Left lung (tissue), 4 donors: ENCODE measurements at regions not wholly inside any gene's neighbourhood (a gene's known extent, or its start where the extent isn't known, plus 50 kb on each side); places are given as distances from the start of the nearest gene placed in this dataset.

Source experiments
- ATAC-seq: fragments of 200-7000 bp; cut with Tn5 transposase; one replicate; pipeline ENCODE4 v1.9.1; 2020; ENCODE audit warnings: moderate library complexity
- DNase-seq, 4 donors: peaks; one replicate each; pipeline ENCODE4 v3.0.0-alpha.2; 2013 to 2020
- H3K27ac ChIP-seq, 2 donors: fragments of 200-600 bp; sonication (generic) in 1 of 2; one replicate each; pipeline versions ENCODE4 v1.5.0 to v1.8.0; 2020 to 2021
- H3K27me3 ChIP-seq, 2 donors: fragments of 200-600 bp; sonication (generic) in 1 of 2; one replicate each; pipeline versions ENCODE4 v1.5.0 to v1.8.0; 2020 to 2021
- H3K36me3 ChIP-seq, 2 donors: fragments of 200-600 bp; sonication (generic) in 1 of 2; one replicate each; pipeline versions ENCODE4 v1.5.0 to v1.8.0; 2020 to 2021
- H3K4me1 ChIP-seq, 2 donors: fragments of 200-600 bp; one replicate each; pipeline ENCODE4 v1.8.0; 2021
- H3K4me3 ChIP-seq, 2 donors: fragments of 200-600 bp; sonication (generic) in 1 of 2; one replicate each; pipeline versions ENCODE4 v1.5.0 to v1.8.0; 2020 to 2021; ENCODE audit warnings: mild to moderate bottlenecking in 1 of 2
- H3K9me3 ChIP-seq, 2 donors: fragments of 200-600 bp; sonication (generic) in 1 of 2; one replicate each; pipeline versions ENCODE4 v1.5.0 to v1.8.0; 2020 to 2021
- CTCF ChIP-seq, 2 donors: fragments of 200-600 bp; sonication (generic) in 1 of 2; IDR thresholded peaks; one replicate each; pipeline versions ENCODE4 v1.5.0 to v1.8.0; 2021; ENCODE audit warnings: antibody characterized with exemption in 2 of 2
- intact Hi-C, 2 donors: fragments of 100-400 bp; cut with DNase I; formaldehyde crosslinking; loops; one replicate each; pipeline versions ENCODE4 v1.11.2 to v1.14.2; 2022
- donor health status: DM: no; HTN: yes; CAD: no.
- donor health status: DM: no; HTN: no; CAD: no.

GRCh38 chr3:181369637-181370036 lies 342.1 kb upstream of the SOX2 start:
- no peak for ATAC-seq
- H3K27ac ChIP-seq, result no peak overlapping the region
- intact Hi-C loops, result no loop called here
- no peak overlapping the region for H3K4me3 ChIP-seq
- no peaks in the 10 kb centered on the region for H3K4me1 ChIP-seq
- no peak for DNase-seq
- H3K9me3 ChIP-seq, result no peaks in the 10 kb centered on the region
- H3K36me3 ChIP-seq, result no peaks in the 10 kb centered on the region
- TF ChIP-seq CTCF (IDR thresholded peaks at IDR 0.05), result no peak
- no peaks in the 10 kb centered on the region for H3K27me3 ChIP-seq

- H3K4me3 ChIP-seq, result no peak overlapping the region
- DNase-seq (no peak), ATAC-seq (no peak)
- H3K4me1 ChIP-seq, result no peaks in the 10 kb centered on the region
- intact Hi-C loops, result no loop called here
- H3K36me3 ChIP-seq, result no peaks in the 10 kb centered on the region
- no peak for TF ChIP-seq CTCF (IDR thresholded peaks at IDR 0.05)
- H3K27ac ChIP-seq, result no peak overlapping the region
- no peaks in the 10 kb centered on the region for H3K9me3 ChIP-seq
- no peaks in the 10 kb centered on the region for H3K27me3 ChIP-seq
These were observed 348.5 kb upstream of the SOX2 start for GRCh38 chr3:181363231-181363630.

- ATAC-seq (peak; percentile 59), DNase-seq (no peak)
- TF ChIP-seq CTCF (IDR thresholded peaks at IDR 0.05), result no peak
- no peak overlapping the region for H3K4me3 ChIP-seq
- no peak overlapping the region for H3K27ac ChIP-seq
- no peaks in the 10 kb centered on the region for H3K36me3 ChIP-seq
- H3K4me1 ChIP-seq, result no peaks in the 10 kb centered on the region
- no peaks in the 10 kb centered on the region for H3K27me3 ChIP-seq
- H3K9me3 ChIP-seq, result no peaks in the 10 kb centered on the region
- intact Hi-C loops, result no loop called here
These were observed 349.3 kb upstream of the SOX2 start for GRCh38 chr3:181362378-181362777.

- Histone ChIP-seq H3K27me3 (no peaks in the 10 kb centered on the region), H3K4me1 (no peaks in the 10 kb centered on the region), H3K4me3 (no peak overlapping the region), H3K36me3 (no peaks in the 10 kb centered on the region), H3K27ac (no peak overlapping the region), H3K9me3 (no peaks in the 10 kb centered on the region)
- intact Hi-C loops, result no loop called here
- ATAC-seq, result no peak
- TF ChIP-seq CTCF (IDR thresholded peaks at IDR 0.05), result no peak
- no peak for DNase-seq
These were observed 353.2 kb upstream of the SOX2 start for GRCh38 chr3:181358562-181358961.

GRCh38 chr3:181358060-181358459 lies 353.7 kb upstream of the SOX2 start:
- Histone ChIP-seq H3K4me3 (no peak overlapping the region), H3K9me3 (no peaks in the 10 kb centered on the region), H3K4me1 (no peaks in the 10 kb centered on the region), H3K27me3 (no peaks in the 10 kb centered on the region), H3K27ac (no peak overlapping the region), H3K36me3 (no peaks in the 10 kb centered on the region)
- DNase-seq (no peak), ATAC-seq (no peak)
- no peak for TF ChIP-seq CTCF (IDR thresholded peaks at IDR 0.05)
- intact Hi-C loops, result no loop called here
